ENCODE measurements at regions not wholly inside any gene's neighbourhood (a gene's known extent, or its start where the extent isn't known, plus 50 kb on each side); places are given as distances from the start of the nearest gene placed in this dataset.

DNA sequence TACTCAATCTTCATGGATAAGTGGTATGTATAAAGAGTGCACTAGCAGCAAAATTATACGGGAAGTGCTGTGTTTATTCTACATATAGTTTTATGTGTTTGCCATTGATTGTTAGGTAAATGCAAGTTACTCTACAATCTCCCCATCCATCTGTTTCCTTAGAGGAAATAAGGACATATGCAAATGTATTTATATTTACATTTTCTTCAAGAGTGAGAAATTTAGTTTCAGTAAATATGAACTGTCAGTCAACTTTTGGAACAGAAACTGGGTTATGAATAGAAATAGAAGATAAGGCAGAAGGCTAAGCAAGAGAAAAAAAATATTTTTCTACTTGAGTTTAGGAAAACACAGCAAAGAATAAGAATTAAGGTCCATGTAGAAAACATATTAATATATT, 176.1 kb upstream of the KLHL1 start:
- BruUV-seq (replicated peaks): no TSS peak
- no peak overlapping the region for H3K4me3 Mint-ChIP-seq (ENCODE audit: low read depth, unreplicated experiment)

DNA sequence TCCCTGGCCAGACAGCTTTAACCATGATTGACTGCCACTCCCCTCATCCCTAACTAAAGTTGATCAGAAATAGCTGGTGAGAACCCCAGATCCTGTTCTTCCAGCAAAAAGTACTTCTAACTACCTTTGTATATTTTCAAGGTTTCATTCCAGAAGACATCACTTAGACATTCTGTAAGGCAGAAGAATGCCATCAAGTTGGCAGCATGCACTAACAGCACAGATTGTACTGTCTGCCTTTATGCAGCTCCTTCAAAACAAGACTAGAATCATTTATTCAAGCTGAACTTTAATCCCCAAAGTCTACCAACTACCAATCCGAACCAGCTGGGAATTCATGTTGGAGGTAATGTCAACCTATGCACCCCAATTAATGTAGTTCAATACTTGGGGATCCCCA, 167.6 kb upstream of the KLHL1 start:
- no TSS peak for BruUV-seq (replicated peaks)
- Mint-ChIP-seq H3K27me3 (ENCODE audit: unreplicated experiment) (no peaks in the 10 kb centered on the region), H3K27ac (ENCODE audit: unreplicated experiment) (no peak overlapping the region), H3K4me3 (ENCODE audit: low read depth, unreplicated experiment) (no peak overlapping the region), H3K9me3 (ENCODE audit: low read depth, unreplicated experiment) (no peaks in the 10 kb centered on the region), H3K36me3 (ENCODE audit: insufficient read depth, unreplicated experiment) (no peaks in the 10 kb centered on the region), H3K4me1 (ENCODE audit: low read depth, unreplicated experiment) (no peaks in the 10 kb centered on the region)
- TF ChIP-seq, protein P1, sequence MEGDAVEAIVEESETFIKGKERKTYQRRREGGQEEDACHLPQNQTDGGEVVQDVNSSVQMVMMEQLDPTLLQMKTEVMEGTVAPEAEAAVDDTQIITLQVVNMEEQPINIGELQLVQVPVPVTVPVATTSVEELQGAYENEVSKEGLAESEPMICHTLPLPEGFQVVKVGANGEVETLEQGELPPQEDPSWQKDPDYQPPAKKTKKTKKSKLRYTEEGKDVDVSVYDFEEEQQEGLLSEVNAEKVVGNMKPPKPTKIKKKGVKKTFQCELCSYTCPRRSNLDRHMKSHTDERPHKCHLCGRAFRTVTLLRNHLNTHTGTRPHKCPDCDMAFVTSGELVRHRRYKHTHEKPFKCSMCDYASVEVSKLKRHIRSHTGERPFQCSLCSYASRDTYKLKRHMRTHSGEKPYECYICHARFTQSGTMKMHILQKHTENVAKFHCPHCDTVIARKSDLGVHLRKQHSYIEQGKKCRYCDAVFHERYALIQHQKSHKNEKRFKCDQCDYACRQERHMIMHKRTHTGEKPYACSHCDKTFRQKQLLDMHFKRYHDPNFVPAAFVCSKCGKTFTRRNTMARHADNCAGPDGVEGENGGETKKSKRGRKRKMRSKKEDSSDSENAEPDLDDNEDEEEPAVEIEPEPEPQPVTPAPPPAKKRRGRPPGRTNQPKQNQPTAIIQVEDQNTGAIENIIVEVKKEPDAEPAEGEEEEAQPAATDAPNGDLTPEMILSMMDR (IDR thresholded peaks at IDR 0.05; ENCODE audit: unreplicated experiment): no peak
- no peak for DNase-seq
- CTCF ChIA-PET: no interaction called here
- intact Hi-C loops (cut with micrococcal nuclease; ENCODE audit: unreplicated experiment): no loop called here

More for the DNA sequence above, 176.1 kb upstream of the KLHL1 start:
- H3K4me1 Mint-ChIP-seq (ENCODE audit: low read depth, unreplicated experiment): no peaks in the 10 kb centered on the region
- DNase-seq: no peak
- CTCF ChIA-PET: no interaction called here
- peaks cover 3% of the 10 kb centered on the region for H3K9me3 Mint-ChIP-seq (ENCODE audit: low read depth, unreplicated experiment)
- intact Hi-C loops (cut with micrococcal nuclease; ENCODE audit: unreplicated experiment): no loop called here
- no peaks in the 10 kb centered on the region for H3K36me3 Mint-ChIP-seq (ENCODE audit: insufficient read depth, unreplicated experiment)
- TF ChIP-seq, protein P1 (IDR thresholded peaks at IDR 0.05; ENCODE audit: unreplicated experiment): no peak
- no peak overlapping the region for H3K27ac Mint-ChIP-seq (ENCODE audit: unreplicated experiment)
- no peaks in the 10 kb centered on the region for H3K27me3 Mint-ChIP-seq (ENCODE audit: unreplicated experiment)

DNA sequence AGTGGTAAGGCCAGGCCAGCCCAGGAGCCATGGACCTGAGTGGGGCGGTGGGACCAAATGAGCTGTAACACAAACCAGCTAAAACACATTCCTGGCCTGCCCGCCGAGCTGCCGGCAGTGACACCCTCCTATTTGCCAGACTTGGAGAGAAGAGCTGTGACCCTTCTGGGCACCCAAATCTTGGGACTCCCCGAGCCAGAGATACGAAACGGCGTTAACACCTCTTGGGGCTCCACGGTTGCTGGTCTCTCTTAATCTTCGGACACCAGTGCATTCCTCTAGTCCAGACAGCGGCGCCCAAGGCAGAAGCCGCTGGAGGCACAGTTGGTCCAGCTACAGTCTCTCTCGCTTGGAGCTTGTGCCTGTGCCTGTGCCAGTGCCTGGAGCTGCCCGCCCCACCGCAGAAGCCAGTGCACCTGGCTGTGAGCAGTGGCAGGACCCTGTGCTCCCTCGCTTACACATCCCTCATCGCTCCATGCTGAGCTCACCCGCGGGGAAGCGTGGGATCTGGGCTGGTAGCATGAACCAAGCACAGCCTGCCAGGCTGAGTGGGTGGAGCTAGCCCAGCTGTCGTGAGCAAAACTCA, 147.2 kb upstream of the KLHL1 start:
- Mint-ChIP-seq H3K27ac (ENCODE audit: unreplicated experiment) (no peak overlapping the region), H3K27me3 (ENCODE audit: unreplicated experiment) (no peaks in the 10 kb centered on the region), H3K9me3 (ENCODE audit: low read depth, unreplicated experiment) (peaks cover 2% of the 10 kb centered on the region), H3K4me3 (ENCODE audit: low read depth, unreplicated experiment) (no peak overlapping the region), H3K36me3 (ENCODE audit: insufficient read depth, unreplicated experiment) (no peaks in the 10 kb centered on the region), H3K4me1 (ENCODE audit: low read depth, unreplicated experiment) (no peaks in the 10 kb centered on the region)
- TF ChIP-seq, protein P1 (IDR thresholded peaks at IDR 0.05; ENCODE audit: unreplicated experiment): no peak
- DNase-seq: no peak
- BruUV-seq (replicated peaks): no TSS peak
- CTCF ChIA-PET: no interaction called here
- intact Hi-C loops (cut with micrococcal nuclease; ENCODE audit: unreplicated experiment): no loop called here

DNA sequence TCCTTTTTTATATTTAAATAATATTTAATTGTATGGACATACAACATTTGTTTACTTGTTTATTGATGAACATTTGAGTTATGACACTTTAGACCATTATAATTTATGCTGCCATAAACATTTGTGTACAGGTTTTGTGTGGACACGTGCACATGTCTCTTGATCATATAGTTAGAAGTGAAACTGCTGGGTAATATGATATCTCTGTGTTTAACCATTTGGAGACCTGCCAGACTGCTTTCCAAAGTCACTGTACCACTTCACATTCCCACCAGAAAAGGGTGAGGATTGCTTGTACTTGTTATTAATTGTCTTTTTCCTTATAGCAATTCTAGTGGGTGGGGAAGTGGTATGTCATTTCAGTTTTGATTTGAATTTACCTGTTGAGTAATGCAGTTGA, 145.6 kb upstream of the KLHL1 start:
- H3K27me3 Mint-ChIP-seq (ENCODE audit: unreplicated experiment): no peaks in the 10 kb centered on the region
- TF ChIP-seq, protein P1 (IDR thresholded peaks at IDR 0.05; ENCODE audit: unreplicated experiment): no peak
- CTCF ChIA-PET: no interaction called here
- H3K27ac Mint-ChIP-seq (ENCODE audit: unreplicated experiment): no peak overlapping the region
- H3K9me3 Mint-ChIP-seq (ENCODE audit: low read depth, unreplicated experiment): peaks cover 4% of the 10 kb centered on the region
- intact Hi-C loops (cut with micrococcal nuclease; ENCODE audit: unreplicated experiment): no loop called here
- no peaks in the 10 kb centered on the region for H3K4me1 Mint-ChIP-seq (ENCODE audit: low read depth, unreplicated experiment)
- DNase-seq: no peak
- no peaks in the 10 kb centered on the region for H3K36me3 Mint-ChIP-seq (ENCODE audit: insufficient read depth, unreplicated experiment)
- BruUV-seq (replicated peaks): no TSS peak
- H3K4me3 Mint-ChIP-seq (ENCODE audit: low read depth, unreplicated experiment): no peak overlapping the region

Measured in Calu3 (cell line).